OCI-LY7 (cell line): ENCODE measurements at regions not wholly inside any gene's neighbourhood (a gene's known extent, or its start where the extent isn't known, plus 50 kb on each side); places are given as distances from the start of the nearest gene placed in this dataset.

Experiments
- BruUV-seq: library from RNA; stranded (reverse); fragments of 400-500 nt; replicated peaks from 2 replicates; lab custom pipeline; 2021; lab: Mats Ljungman, UMichigan
- CTCF ChIA-PET: fragments of 300-600 bp; sonication (Branson Sonifier 250); formaldehyde crosslinking; loops from one replicate; lab custom pipeline; 2022; ENCODE audit warnings: antibody characterized with exemption; ENCODE audit not compliant: unreplicated experiment; lab: Charles Lee
- POLR2A ChIA-PET: fragments of 300-600 bp; sonication (Branson Sonifier 250); formaldehyde crosslinking; loops from one replicate; lab custom pipeline; 2022; ENCODE audit warnings: antibody characterized with exemption; lab: Charles Lee
- DNase-seq: peaks from one replicate; pipeline ENCODE4 v3.0.0-alpha.2; 2015; ENCODE audit warnings: low spot score
- H2AFZ ChIP-seq: fragments of 200-600 bp; sonication (generic), shearing (Covaris generic); 2 replicates; pipeline ENCODE4 v1.6.1; 2014; ENCODE audit warnings: mild to moderate bottlenecking, antibody characterized with exemption, low read length, moderate library complexity
- H3K27ac ChIP-seq: fragments of 200-600 bp; sonication (generic); 2 replicates; pipeline ENCODE4 v1.5.1; 2014; ENCODE audit warnings: mixed run types, low read depth, mild to moderate bottlenecking, moderate library complexity, low read length, inconsistent platforms; ENCODE audit not compliant: poor library complexity, severe bottlenecking
- H3K36me3 ChIP-seq: fragments of 200-600 bp; sonication (generic); 2 replicates; pipeline ENCODE4 v1.6.1; 2014; ENCODE audit warnings: mild to moderate bottlenecking, antibody characterized with exemption, low read length, moderate library complexity, mixed read lengths; ENCODE audit not compliant: insufficient read depth
- H3K4me1 ChIP-seq: fragments of 200-600 bp; sonication (generic); 2 replicates; pipeline ENCODE4 v1.5.1; 2014; ENCODE audit warnings: mild to moderate bottlenecking, low read length; ENCODE audit not compliant: insufficient read depth, poor library complexity, severe bottlenecking
- H3K4me2 ChIP-seq: fragments of 200-600 bp; sonication (generic); 2 replicates; pipeline ENCODE4 v1.6.1; 2014; ENCODE audit warnings: mild to moderate bottlenecking, low read length
- H3K4me3 ChIP-seq: fragments of 200-600 bp; sonication (generic); 2 replicates; pipeline ENCODE4 v1.5.1; 2014; ENCODE audit warnings: mild to moderate bottlenecking, low read depth, low read length; ENCODE audit not compliant: poor library complexity, severe bottlenecking
- H3K79me2 ChIP-seq: fragments of 200-600 bp; sonication (generic); 2 replicates; pipeline ENCODE4 v1.6.1; 2016; ENCODE audit warnings: low read depth, mild to moderate bottlenecking, low read length, moderate library complexity, mixed read lengths; ENCODE audit not compliant: insufficient read depth
- H3K9me2 ChIP-seq: fragments of 200-600 bp; sonication (generic); 2 replicates; pipeline ENCODE4 v1.6.1; 2016; ENCODE audit warnings: mild to moderate bottlenecking, low read length, mixed read lengths; ENCODE audit not compliant: insufficient read depth
- H3K9me3 ChIP-seq: fragments of 200-600 bp; sonication (generic); 2 replicates; pipeline ENCODE4 v1.6.1; 2014; ENCODE audit warnings: mild to moderate bottlenecking, mixed run types, low read length, mixed read lengths
- H4K20me1 ChIP-seq: fragments of 200-600 bp; sonication (generic); 2 replicates; pipeline ENCODE4 v1.6.1; 2014; ENCODE audit warnings: mild to moderate bottlenecking, antibody characterized with exemption, low read length, moderate library complexity, mixed read lengths; ENCODE audit not compliant: insufficient read depth
- CTCF ChIP-seq: fragments of 200-600 bp; sonication (generic); conservative IDR thresholded peaks from 2 replicates; pipeline ENCODE4 v1.5.1; 2014; ENCODE audit warnings: mild to moderate bottlenecking, antibody characterized with exemption, low read length, moderate library complexity, mixed read lengths
- EZH2phosphoT487 ChIP-seq: fragments of 200-600 bp; sonication (generic); IDR thresholded peaks from 2 replicates; pipeline ENCODE4 v1.6.1; 2018; ENCODE audit warnings: low read depth, borderline replicate concordance, mild to moderate bottlenecking, mixed run types, antibody characterized with exemption, low read length, moderate library complexity, mixed read lengths
- intact Hi-C: fragments of 100-400 bp; cut with micrococcal nuclease; formaldehyde crosslinking; loops from one replicate; pipeline ENCODE4 v1.10.0; 2022; ENCODE audit not compliant: unreplicated experiment

- no TSS peak for BruUV-seq
- no peaks in the 10 kb centered on the region for H4K20me1 ChIP-seq
- ChIA-PET CTCF (interaction anchor here (0.7 to 0.9 kb wide), 2 partner anchors 119 to 159 kb away, joined by 3 to 5 read pairs; no protein-coding TSS in a partner anchor), POLR2A (interaction anchor here (0.5 to 2.0 kb wide), 10 partner anchors 8 to 846 kb away, joined by 3 to 13 read pairs (median 6); no protein-coding TSS in a partner anchor)
- H3K27ac ChIP-seq: no peak overlapping the region
- H2AFZ ChIP-seq: no peak overlapping the region
- DNase-seq: peak; percentile 22
- no peak overlapping the region for H3K4me3 ChIP-seq
- no peak overlapping the region for H3K4me2 ChIP-seq
- no peak for TF ChIP-seq EZH2phosphoT487
- no peak for TF ChIP-seq CTCF
- H3K79me2 ChIP-seq: no peaks in the 10 kb centered on the region
- H3K9me2 ChIP-seq: no peaks in the 10 kb centered on the region
- intact Hi-C loops: no loop called here
- peaks cover 15% of the 10 kb centered on the region for H3K4me1 ChIP-seq
- H3K36me3 ChIP-seq: no peaks in the 10 kb centered on the region
- H3K9me3 ChIP-seq: no peaks in the 10 kb centered on the region
Observed at GRCh38 chr6:47094241-47094925, 52.3 kb upstream of the ADGRF1 start.

- POLR2A ChIA-PET: interaction anchor here (0.6 to 2.0 kb wide), 11 partner anchors 10 to 1436 kb away, joined by 3 to 13 read pairs (median 4); no protein-coding TSS in a partner anchor
Observed at GRCh38 chr6:47093169-47093568, 51.0 kb upstream of the ADGRF1 start.

More at GRCh38 chr6:47093169-47093568, 51.0 kb upstream of the ADGRF1 start:
- Histone ChIP-seq H3K4me2 (no peak overlapping the region), H4K20me1 (no peaks in the 10 kb centered on the region), H3K27ac (no peak overlapping the region), H3K4me1 (peaks cover 13% of the 10 kb centered on the region), H3K79me2 (no peaks in the 10 kb centered on the region), H3K9me3 (no peaks in the 10 kb centered on the region), H3K9me2 (no peaks in the 10 kb centered on the region), H2AFZ (no peak overlapping the region), H3K4me3 (no peak overlapping the region), H3K36me3 (no peaks in the 10 kb centered on the region)
- intact Hi-C loops: no loop called here
- DNase-seq: no peak
- CTCF ChIA-PET: interaction anchor here (0.5 to 0.6 kb wide), 2 partner anchors 11 to 216 kb away, joined by 3 read pairs; no protein-coding TSS in a partner anchor
- no TSS peak for BruUV-seq
- TF ChIP-seq EZH2phosphoT487: no peak
- TF ChIP-seq CTCF: no peak
